ENCODE measurements at regions not wholly inside any gene's neighbourhood (a gene's known extent, or its start where the extent isn't known, plus 50 kb on each side); places are given as distances from the start of the nearest gene placed in this dataset.
A peak's percentile ranks its signal among the peaks of the same experiment; 100 is the strongest.
"Not testable (repeated sequence)": the region's sequence is repeated elsewhere in the genome, so short reads cannot be mapped to it uniquely, and the experiment has no call there.

- no peak overlapping the region for H3K4me3 ChIP-seq (ENCODE audit: low read length)
- no peak for DNase-seq (ENCODE audit: low read depth, low spot score)
Observed at GRCh38 chr6:164942271-164942670, 367.1 kb downstream of the C6orf118 start.

GRCh38 chr6:164933238-164933794 lies 376.1 kb downstream of the C6orf118 start:
- DNase-seq (ENCODE audit: low read depth, low spot score); H3K4me3 ChIP-seq (ENCODE audit: low read length): not testable (repeated sequence)

- no peak overlapping the region for H3K4me3 ChIP-seq (ENCODE audit: low read length)
- no peak for DNase-seq (ENCODE audit: low read depth, low spot score)
Observed at GRCh38 chr6:164929408-164929977, 379.9 kb downstream of the C6orf118 start.

- H3K4me3 ChIP-seq (ENCODE audit: low read length): no peak overlapping the region
- no peak for DNase-seq (ENCODE audit: low read depth, low spot score)
Observed at GRCh38 chr6:164928728-164929407, 380.5 kb downstream of the C6orf118 start.

- no peak for DNase-seq (ENCODE audit: low read depth, low spot score)
- H3K4me3 ChIP-seq (ENCODE audit: low read length): no peak overlapping the region
Observed at GRCh38 chr6:164928057-164928727, 381.2 kb downstream of the C6orf118 start.

- H3K4me3 ChIP-seq (ENCODE audit: low read length): no peak overlapping the region
Observed at GRCh38 chr6:164927288-164928056, 381.9 kb downstream of the C6orf118 start.

GRCh38 chr6:164926686-164927085 lies 382.7 kb downstream of the C6orf118 start:
- no peak overlapping the region for H3K4me3 ChIP-seq (ENCODE audit: low read length)
- no peak for DNase-seq (ENCODE audit: low read depth, low spot score)

More at GRCh38 chr6:164927288-164928056, 381.9 kb downstream of the C6orf118 start:
- peak; percentile 31 for DNase-seq (ENCODE audit: low read depth, low spot score)

- no peak for DNase-seq (ENCODE audit: low read depth, low spot score)
- no peak overlapping the region for H3K4me3 ChIP-seq (ENCODE audit: low read length)
Observed at GRCh38 chr6:164925681-164926530, 383.5 kb downstream of the C6orf118 start.

GRCh38 chr6:164924674-164925073 lies 384.7 kb downstream of the C6orf118 start:
- no peak overlapping the region for H3K4me3 ChIP-seq (ENCODE audit: low read length)
- no peak for DNase-seq (ENCODE audit: low read depth, low spot score)

- no peak overlapping the region for H3K4me3 ChIP-seq (ENCODE audit: low read length)
- DNase-seq (ENCODE audit: low read depth, low spot score): no peak
Observed at GRCh38 chr6:164917211-164917610, 392.2 kb downstream of the C6orf118 start.

GRCh38 chr6:164916087-164916486 lies 393.3 kb downstream of the C6orf118 start:
- no peak overlapping the region for H3K4me3 ChIP-seq (ENCODE audit: low read length)
- no peak for DNase-seq (ENCODE audit: low read depth, low spot score)

GRCh38 chr6:164911873-164912580 lies 397.4 kb downstream of the C6orf118 start:
- no peak for DNase-seq (ENCODE audit: low read depth, low spot score)
- no peak overlapping the region for H3K4me3 ChIP-seq (ENCODE audit: low read length)

- no peak overlapping the region for H3K4me3 ChIP-seq (ENCODE audit: low read length)
- DNase-seq (ENCODE audit: low read depth, low spot score): no peak
Observed at GRCh38 chr6:164911151-164911550, 398.3 kb downstream of the C6orf118 start.

GRCh38 chr6:164906766-164907165 lies 402.6 kb downstream of the C6orf118 start:
- no peak for DNase-seq (ENCODE audit: low read depth, low spot score)
- no peak overlapping the region for H3K4me3 ChIP-seq (ENCODE audit: low read length)

- H3K4me3 ChIP-seq (ENCODE audit: low read length): no peak overlapping the region
- no peak for DNase-seq (ENCODE audit: low read depth, low spot score)
Observed at GRCh38 chr6:164905311-164905710, 404.1 kb downstream of the C6orf118 start.

GRCh38 chr6:164898412-164898811 lies 411.0 kb downstream of the C6orf118 start:
- DNase-seq (ENCODE audit: low read depth, low spot score): no peak

GRCh38 chr6:164897523-164898235 lies 411.7 kb downstream of the C6orf118 start:
- no peak for DNase-seq (ENCODE audit: low read depth, low spot score)
- no peak overlapping the region for H3K4me3 ChIP-seq (ENCODE audit: low read length)

More at GRCh38 chr6:164898412-164898811, 411.0 kb downstream of the C6orf118 start:
- no peak overlapping the region for H3K4me3 ChIP-seq (ENCODE audit: low read length)
